Smooth muscle cell (in vitro differentiated cells): ENCODE measurements at regions not wholly inside any gene's neighbourhood (a gene's known extent, or its start where the extent isn't known, plus 50 kb on each side); places are given as distances from the start of the nearest gene placed in this dataset.

Experiments used
- DNase-seq: peaks from one replicate; lab custom pipeline; 2025; ENCODE audit not compliant: unreplicated experiment; lab: John Stamatoyannopoulos, UW
- H2AFZ ChIP-seq: fragments of 200-600 bp; sonication (generic); 2 replicates; pipeline ENCODE4 v1.6.0; 2016; ENCODE audit warnings: antibody characterized with exemption, low read depth, mild to moderate bottlenecking
- H3F3A ChIP-seq: fragments of 200-600 bp; sonication (generic); 2 replicates; pipeline ENCODE4 v1.6.0; 2017; ENCODE audit warnings: antibody characterized with exemption, low read depth
- H3K27ac ChIP-seq: fragments of 200-600 bp; sonication (generic); 2 replicates; pipeline ENCODE4 v1.5.1; 2016; ENCODE audit warnings: low read depth, mild to moderate bottlenecking
- H3K27me3 ChIP-seq: fragments of 200-600 bp; sonication (generic); 2 replicates; pipeline ENCODE4 v1.6.1; 2016; ENCODE audit warnings: low read depth, mild to moderate bottlenecking
- H3K36me3 ChIP-seq: fragments of 200-600 bp; sonication (generic); 2 replicates; pipeline ENCODE4 v1.5.1; 2016; ENCODE audit warnings: low read depth
- H3K4me1 ChIP-seq: fragments of 200-600 bp; sonication (generic); 2 replicates; pipeline ENCODE4 v1.5.1; 2016; ENCODE audit warnings: low read depth
- H3K4me2 ChIP-seq: fragments of 200-600 bp; sonication (generic); 2 replicates; pipeline ENCODE4 v1.6.0; 2016; ENCODE audit warnings: mild to moderate bottlenecking
- H3K4me3 ChIP-seq: fragments of 200-600 bp; sonication (generic); 2 replicates; pipeline ENCODE4 v1.5.1; 2016; ENCODE audit warnings: mild to moderate bottlenecking
- H3K79me2 ChIP-seq: fragments of 200-600 bp; sonication (generic); 2 replicates; pipeline ENCODE4 v1.6.0; 2016; ENCODE audit warnings: low read depth, mild to moderate bottlenecking
- H3K9ac ChIP-seq: fragments of 200-600 bp; sonication (generic); 2 replicates; pipeline ENCODE4 v1.6.0; 2016; ENCODE audit warnings: low read depth
- H3K9me3 ChIP-seq: fragments of 200-600 bp; sonication (generic); replicated peaks from 2 replicates; pipeline ENCODE4 v1.5.1; 2016; ENCODE audit warnings: low read depth
- H4K20me1 ChIP-seq: fragments of 200-600 bp; sonication (generic); 2 replicates; pipeline ENCODE4 v1.6.0; 2016; ENCODE audit warnings: low read depth
- CTCF ChIP-seq: fragments of 200-600 bp; sonication (generic); IDR thresholded peaks from 2 replicates; pipeline ENCODE4 v1.5.1; 2017; ENCODE audit warnings: borderline replicate concordance, mild to moderate bottlenecking, antibody characterized with exemption; ENCODE audit not compliant: insufficient read depth, poor library complexity, severe bottlenecking
- WGBS: methylation state at CpG from one replicate; pipeline ENCODE4 v1.1.7; 2016; ENCODE audit warnings: low lambda C conversion rate; 5-methylcytosine and 5-hydroxymethylcytosine counted together

DNA sequence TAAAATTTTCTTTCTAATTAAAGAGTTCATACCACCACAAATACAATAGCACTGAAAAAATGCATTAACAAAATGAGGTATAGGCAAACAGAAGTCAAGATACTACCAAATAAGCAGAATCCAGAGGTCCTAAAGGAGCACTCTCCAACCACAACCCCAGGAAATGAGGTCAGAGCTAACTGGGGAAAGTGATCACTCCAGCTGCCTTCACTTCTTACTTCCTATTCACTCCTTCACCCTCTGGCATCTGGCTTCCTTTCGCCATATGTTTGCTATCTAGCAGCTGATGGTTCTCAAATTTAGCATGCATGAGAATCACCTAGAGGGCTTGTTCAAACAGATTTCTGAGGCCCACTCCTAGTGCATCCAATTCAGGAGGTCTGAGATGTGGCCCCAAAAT is 212.6 kb upstream of the ACVR2A start:
- Histone ChIP-seq H3K27me3 (no peaks in the 10 kb centered on the region), H2AFZ (no peak overlapping the region), H3K4me3 (no peak overlapping the region), H3K4me1 (peaks cover 7% of the 10 kb centered on the region), H3K9me3 (no peaks in the 10 kb centered on the region), H3K36me3 (no peaks in the 10 kb centered on the region), H3K79me2 (no peaks in the 10 kb centered on the region), H4K20me1 (no peaks in the 10 kb centered on the region), H3K4me2 (no peak overlapping the region), H3K9ac (no peak overlapping the region), H3F3A (peaks cover 3% of the 10 kb centered on the region), H3K27ac (no peak overlapping the region)
- DNase-seq: no peak
- no peak for TF ChIP-seq CTCF
- WGBS: 97% methylated on average over 1 of the region's 1 CpG

DNA sequence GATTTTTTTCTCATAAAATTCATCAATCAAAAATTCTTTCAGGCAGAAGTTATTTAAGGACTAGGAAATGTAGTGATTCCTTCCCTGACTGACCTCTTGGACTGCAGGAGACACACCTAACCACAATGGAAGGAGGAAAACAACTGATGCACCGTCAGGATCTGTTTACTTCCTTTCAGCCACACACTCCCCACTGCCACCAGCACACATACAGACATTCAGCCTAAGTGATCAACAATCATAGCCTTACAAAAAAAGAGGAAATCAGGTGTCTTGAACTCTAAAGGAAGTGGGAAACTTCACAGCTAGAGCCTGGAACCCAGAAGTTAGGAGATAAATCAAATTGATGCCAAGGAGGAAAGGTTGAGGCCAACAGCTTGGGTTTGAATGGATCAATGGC is 213.5 kb upstream of the ACVR2A start:
- H3K4me3 ChIP-seq: no peak overlapping the region
- no peak for DNase-seq
- H2AFZ ChIP-seq: no peak overlapping the region
- H3K27me3 ChIP-seq: no peaks in the 10 kb centered on the region
- H3F3A ChIP-seq: no peaks in the 10 kb centered on the region
- no peaks in the 10 kb centered on the region for H4K20me1 ChIP-seq
- no peaks in the 10 kb centered on the region for H3K79me2 ChIP-seq
- TF ChIP-seq CTCF: no peak
- no peak overlapping the region for H3K9ac ChIP-seq
- H3K27ac ChIP-seq: no peak overlapping the region
- H3K4me2 ChIP-seq: no peak overlapping the region
- WGBS: 64% methylated on average over 1 of the region's 1 CpG
- H3K4me1 ChIP-seq: no peaks in the 10 kb centered on the region
- H3K9me3 ChIP-seq: no peaks in the 10 kb centered on the region
- H3K36me3 ChIP-seq: no peaks in the 10 kb centered on the region

DNA sequence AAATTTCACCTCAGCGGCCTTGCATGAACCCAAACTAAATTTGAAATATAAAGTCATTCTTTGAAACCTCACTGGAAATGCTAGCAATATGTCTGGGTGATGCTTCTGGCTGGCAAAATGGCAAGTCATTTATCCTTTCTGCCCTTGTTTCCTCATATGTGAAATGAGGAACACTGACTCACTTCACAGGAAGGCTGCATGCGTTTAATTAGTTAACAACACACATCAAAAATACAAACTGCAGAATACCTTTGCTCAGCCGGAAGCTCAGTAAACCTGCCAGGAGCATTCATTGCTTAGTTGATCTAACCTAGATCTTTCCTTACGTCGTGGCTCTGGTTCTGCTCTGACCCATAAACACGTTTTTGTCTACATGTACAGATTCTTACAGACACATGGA is 214.2 kb upstream of the ACVR2A start:
- DNase-seq: no peak
- Histone ChIP-seq H3K36me3 (no peaks in the 10 kb centered on the region), H4K20me1 (no peaks in the 10 kb centered on the region), H2AFZ (no peak overlapping the region), H3K4me3 (no peak overlapping the region), H3K4me2 (no peak overlapping the region), H3K27ac (no peak overlapping the region), H3K9me3 (no peaks in the 10 kb centered on the region), H3F3A (no peaks in the 10 kb centered on the region), H3K4me1 (no peaks in the 10 kb centered on the region), H3K79me2 (no peaks in the 10 kb centered on the region), H3K9ac (no peak overlapping the region), H3K27me3 (no peaks in the 10 kb centered on the region)
- 88% methylated on average over 6 of the region's 6 CpGs for WGBS
- TF ChIP-seq CTCF: no peak

GRCh38 chr2:147628971-147629421 is 215.8 kb upstream of the ACVR2A start:
- H3K27ac ChIP-seq: no peak overlapping the region
- no peak for TF ChIP-seq CTCF

More at GRCh38 chr2:147628971-147629421, 215.8 kb upstream of the ACVR2A start:
- H2AFZ ChIP-seq: no peak overlapping the region
- no peaks in the 10 kb centered on the region for H3F3A ChIP-seq
- WGBS: 37% methylated on average over 1 of the region's 1 CpG
- no peaks in the 10 kb centered on the region for H3K79me2 ChIP-seq
- no peaks in the 10 kb centered on the region for H3K36me3 ChIP-seq
- H3K4me3 ChIP-seq: no peak overlapping the region
- no peaks in the 10 kb centered on the region for H3K9me3 ChIP-seq
- H3K4me1 ChIP-seq: no peaks in the 10 kb centered on the region
- no peaks in the 10 kb centered on the region for H4K20me1 ChIP-seq
- no peaks in the 10 kb centered on the region for H3K27me3 ChIP-seq
- no peak overlapping the region for H3K9ac ChIP-seq
- DNase-seq: no peak
- peak overlapping the region; percentile 41 for H3K4me2 ChIP-seq
